ENCODE measurements at regions not wholly inside any gene's neighbourhood (a gene's known extent, or its start where the extent isn't known, plus 50 kb on each side); places are given as distances from the start of the nearest gene placed in this dataset.

GRCh38 chr6:68059261-68059660 is 575.8 kb upstream of the ADGRB3 start:
- TF ChIP-seq CTCF (conservative IDR thresholded peaks at IDR 0.05) (no peak), EZH2 (IDR thresholded peaks at IDR 0.05; ENCODE audit: low read depth) (no peak)

All from PC-9 (cell line).